Spleen (tissue), 11 donors: ENCODE measurements at regions not wholly inside any gene's neighbourhood (a gene's known extent, or its start where the extent isn't known, plus 50 kb on each side); places are given as distances from the start of the nearest gene placed in this dataset.

Experiments used
- DNase-seq: peaks from one replicate; pipeline ENCODE4 v3.0.0-alpha.2; 2020
- H3K27ac ChIP-seq, 8 donors: fragments of 200-600 bp; sonication (generic) in 7 of 8; 1 replicate in 4 of 8; 2 replicates in 4 of 8; pipeline versions ENCODE4 v1.5.0 to v1.8.0; 2016 to 2021; ENCODE audit warnings: inconsistent platforms in 4 of 8, mild to moderate bottlenecking in 4 of 8, moderate library complexity in 1 of 8
- H3K27me3 ChIP-seq, 7 donors: fragments of 200-600 bp; sonication (generic) in 6 of 7; replicated peaks in 1 of 7; 1 replicate in 4 of 7; 2 replicates in 3 of 7; pipeline versions ENCODE4 v1.5.0 to v1.8.0; 2016 to 2021; ENCODE audit warnings: inconsistent platforms in 3 of 7, mild to moderate bottlenecking in 1 of 7
- H3K36me3 ChIP-seq, 6 donors: fragments of 200-600 bp; sonication (generic) in 5 of 6; 1 replicate in 4 of 6; 2 replicates in 2 of 6; pipeline versions ENCODE4 v1.5.0 to v1.8.0; 2016 to 2021; ENCODE audit warnings: inconsistent platforms in 2 of 6
- H3K4me1 ChIP-seq, 6 donors: fragments of 200-600 bp; sonication (generic) in 5 of 6; 1 replicate in 3 of 6; 2 replicates in 3 of 6; pipeline versions ENCODE4 v1.5.0 to v1.8.0; 2016 to 2021; ENCODE audit warnings: inconsistent platforms in 3 of 6
- H3K4me3 ChIP-seq, 8 donors: fragments of 200-600 bp; sonication (generic) in 7 of 8; 1 replicate in 4 of 8; 2 replicates in 4 of 8; pipeline versions ENCODE4 v1.5.0 to v1.8.0; 2016 to 2021; ENCODE audit warnings: inconsistent platforms in 4 of 8, mild to moderate bottlenecking in 4 of 8, moderate library complexity in 2 of 8
- H3K9me3 ChIP-seq, 8 donors: fragments of 200-600 bp; sonication (generic) in 7 of 8; 1 replicate in 4 of 8; 2 replicates in 4 of 8; pipeline versions ENCODE4 v1.5.0 to v1.8.0; 2016 to 2021; ENCODE audit warnings: inconsistent platforms in 4 of 8
- CTCF ChIP-seq, 11 experiments: fragments of 200-600 bp in 7 of 11; fragments of 450-650 bp in 4 of 11; sonication (generic) in 4 of 11; IDR thresholded peaks in 8 of 11; conservative IDR thresholded peaks in 3 of 11; 1 replicate in 7 of 11; 2 replicates in 4 of 11; pipeline versions ENCODE4 v1.4.0 to v1.8.0; 2016 to 2021; ENCODE audit warnings: antibody characterized with exemption in 11 of 11, inconsistent platforms in 4 of 11, mild to moderate bottlenecking in 1 of 11
- POLR2A ChIP-seq, 3 donors: fragments of 450-650 bp; IDR thresholded peaks; one replicate each; pipeline ENCODE4 v1.5.1; 2017; ENCODE audit warnings: antibody characterized with exemption in 3 of 3, mild to moderate bottlenecking in 1 of 3
- POLR2AphosphoS5 ChIP-seq, 3 donors: sonication (generic); formaldehyde crosslinking; IDR thresholded peaks; one replicate each; pipeline ENCODE4 v1.5.1; 2017; ENCODE audit warnings: antibody characterized with exemption in 3 of 3
- WGBS, 5 donors: extraction: QIAGEN DNeasy Blood & Tissue Kit in 3 of 5; methylation state at CpG; one replicate each; pipeline versions ENCODE4 v1.1.5 to v1.1.7; 2013 to 2018; 5-methylcytosine and 5-hydroxymethylcytosine counted together
- intact Hi-C: fragments of 100-400 bp; cut with DNase I; formaldehyde crosslinking; loops from one replicate; pipeline ENCODE4 v1.15.0; 2023; ENCODE audit warnings: low total_unique reads
- donor health status: healthy with polysubstance abuse.
- donor health status: DM: no; HTN: no; CAD: no; lungs with moderate emphysema.
- donor health status: DM: no; HTN: no; CAD: no.
- donor health status: Bipolar disorder and iron deficiency.
- donor health status: healthy.
- donor health status: DM: no; HTN: no; CAD: no.
- donor health status: DM: yes; HTN: yes; CAD: no.

- no peaks in the 10 kb centered on the region for H3K27me3 ChIP-seq
- WGBS, 5 donors: 74 to 87% (median 84%) methylated on average over 2 of the region's 2 CpGs
- no peak for DNase-seq
- no peaks in the 10 kb centered on the region for H3K4me1 ChIP-seq
- H3K36me3 ChIP-seq: no peaks in the 10 kb centered on the region
- peaks cover 0 to 12% (median 5%) of the 10 kb centered on the region in 8 donors for H3K9me3 ChIP-seq
- H3K4me3 ChIP-seq: no peak overlapping the region
- no peak overlapping the region for H3K27ac ChIP-seq
- TF ChIP-seq CTCF (IDR thresholded peaks at IDR 0.05 in 8 of 11, conservative IDR thresholded peaks at IDR 0.05 in 3 of 11): no peak
- no peak for TF ChIP-seq POLR2AphosphoS5 (IDR thresholded peaks at IDR 0.05)
- no peak for TF ChIP-seq POLR2A (IDR thresholded peaks at IDR 0.05)
- intact Hi-C loops: no loop called here
These were observed 325.6 kb downstream of the HRH4 start for GRCh38 chr18:24786027-24786426.

- DNase-seq: no peak
- TF ChIP-seq CTCF (IDR thresholded peaks at IDR 0.05 in 8 of 11, conservative IDR thresholded peaks at IDR 0.05 in 3 of 11) (no peak), POLR2AphosphoS5 (IDR thresholded peaks at IDR 0.05) (no peak), POLR2A (IDR thresholded peaks at IDR 0.05) (no peak)
- Histone ChIP-seq H3K9me3 (peaks cover 0 to 12% (median 5%) of the 10 kb centered on the region in 8 donors), H3K4me1 (no peaks in the 10 kb centered on the region), H3K27me3 (peaks cover 0 to 7% (median 0%) of the 10 kb centered on the region in 7 donors), H3K36me3 (no peaks in the 10 kb centered on the region), H3K27ac (no peak overlapping the region), H3K4me3 (no peak overlapping the region)
- 74 to 84% (median 75%) methylated on average over 4 of the region's 4 CpGs for WGBS, 5 donors
- intact Hi-C loops: no loop called here
These were observed 329.9 kb downstream of the HRH4 start for GRCh38 chr18:24790347-24790746.

GRCh38 chr18:24791751-24792545, 331.5 kb downstream of the HRH4 start:
- no peak for DNase-seq
- no peaks in the 10 kb centered on the region for H3K36me3 ChIP-seq
- H3K27ac ChIP-seq: no peak overlapping the region
- intact Hi-C loops: no loop called here
- H3K27me3 ChIP-seq: peaks cover 0 to 7% (median 0%) of the 10 kb centered on the region in 7 donors
- H3K9me3 ChIP-seq: peaks cover 0 to 12% (median 5%) of the 10 kb centered on the region in 8 donors
- no peak overlapping the region for H3K4me3 ChIP-seq
- no peak for TF ChIP-seq CTCF (IDR thresholded peaks at IDR 0.05 in 8 of 11, conservative IDR thresholded peaks at IDR 0.05 in 3 of 11)
- no peak for TF ChIP-seq POLR2AphosphoS5 (IDR thresholded peaks at IDR 0.05)
- no peak for TF ChIP-seq POLR2A (IDR thresholded peaks at IDR 0.05)
- no peaks in the 10 kb centered on the region for H3K4me1 ChIP-seq
- 53 to 62% (median 55%) methylated on average over 7 of the region's 7 CpGs for WGBS, 5 donors

GRCh38 chr18:24793742-24794141, 333.3 kb downstream of the HRH4 start:
- intact Hi-C loops: no loop called here
- no peak for DNase-seq
- Histone ChIP-seq H3K4me1 (no peaks in the 10 kb centered on the region), H3K27me3 (peaks cover 0 to 7% (median 0%) of the 10 kb centered on the region in 7 donors), H3K27ac (no peak overlapping the region), H3K4me3 (no peak overlapping the region), H3K9me3 (peaks cover 0 to 2% (median 0%) of the 10 kb centered on the region in 8 donors), H3K36me3 (no peaks in the 10 kb centered on the region)
- no peak for TF ChIP-seq POLR2A (IDR thresholded peaks at IDR 0.05)
- WGBS, 5 donors: 91 to 95% (median 93%) methylated on average over 4 of the region's 4 CpGs
